Body of pancreas (tissue), 4 donors: ENCODE measurements at regions not wholly inside any gene's neighbourhood (a gene's known extent, or its start where the extent isn't known, plus 50 kb on each side); places are given as distances from the start of the nearest gene placed in this dataset.
"Not testable (repeated sequence)": the region's sequence is repeated elsewhere in the genome, so short reads cannot be mapped to it uniquely, and the experiment has no call there.

Experiments
- ATAC-seq: fragments of 150-250 bp; one replicate; pipeline ENCODE4 v1.9.1; 2016
- DNase-seq, 4 donors: peaks; one replicate each; pipeline ENCODE4 v3.0.0-alpha.2; 2019
- H3K27ac ChIP-seq, 4 donors: fragments of 200-600 bp; sonication (generic); 1 replicate in 3 of 4; 2 replicates in 1 of 4; pipeline versions ENCODE4 v1.5.1 to v1.6.1; 2016 to 2019; ENCODE audit warnings: mild to moderate bottlenecking in 1 of 4, mixed read lengths in 1 of 4, moderate library complexity in 1 of 4
- H3K27me3 ChIP-seq, 2 donors: fragments of 200-600 bp; sonication (generic); one replicate each; pipeline ENCODE4 v1.6.0; 2016; ENCODE audit warnings: mild to moderate bottlenecking in 1 of 2
- H3K36me3 ChIP-seq, 2 donors: fragments of 200-600 bp; sonication (generic); replicated peaks in 1 of 2; 2 replicates each; pipeline ENCODE4 v1.5.1; 2016; ENCODE audit warnings: low read depth in 2 of 2; ENCODE audit not compliant: insufficient read depth in 1 of 2
- H3K4me1 ChIP-seq: fragments of 200-600 bp; sonication (generic); one replicate; pipeline ENCODE4 v1.6.0; 2016
- H3K4me3 ChIP-seq, 2 donors: fragments of 200-600 bp; sonication (generic); 1 replicate in 1 of 2; 2 replicates in 1 of 2; pipeline ENCODE4 v1.5.1; 2016 to 2019
- H3K9me3 ChIP-seq, 3 donors: fragments of 200-600 bp; sonication (generic); 1 replicate in 2 of 3; 2 replicates in 1 of 3; pipeline ENCODE4 v1.5.1; 2016
- CTCF ChIP-seq, 7 experiments: fragments of 450-650 bp in 4 of 7; fragments of 200-600 bp in 3 of 7; sonication (generic) in 3 of 7; IDR thresholded peaks; one replicate each; pipeline ENCODE4 v1.5.1; 2016 to 2019; ENCODE audit warnings: antibody characterized with exemption in 7 of 7
- POLR2A ChIP-seq, 3 donors: fragments of 450-650 bp; IDR thresholded peaks; one replicate each; pipeline ENCODE4 v1.6.1; 2016; ENCODE audit warnings: antibody characterized with exemption in 3 of 3, mild to moderate bottlenecking in 2 of 3
- WGBS, 2 donors: methylation state at CpG; one replicate each; pipeline ENCODE4 v1.1.5; 2017; 5-methylcytosine and 5-hydroxymethylcytosine counted together
- intact Hi-C: fragments of 100-400 bp; cut with DNase I; formaldehyde crosslinking; loops from one replicate; pipeline ENCODE4 v1.15.1; 2023

GRCh38 chr17:28255616-28256015, 63.4 kb upstream of the TMEM97 start:
- TF ChIP-seq CTCF (IDR thresholded peaks at IDR 0.05) (no peak), POLR2A (IDR thresholded peaks at IDR 0.05) (no peak)
- no peak overlapping the region for H3K4me3 ChIP-seq
- H3K9me3 ChIP-seq = no peaks in the 10 kb centered on the region
- WGBS, 2 donors = 62 to 73% methylated on average over 3 to 4 of the region's 4 CpGs
- peaks cover 25% of the 10 kb centered on the region for H3K4me1 ChIP-seq
- no peaks in the 10 kb centered on the region for H3K36me3 ChIP-seq
- ATAC-seq (no peak), DNase-seq (no peak)
- intact Hi-C loops = no loop called here
- H3K27me3 ChIP-seq = no peaks in the 10 kb centered on the region
- H3K27ac ChIP-seq = no peak overlapping the region

- no peak overlapping the region for H3K4me3 ChIP-seq
- no peak for DNase-seq
- intact Hi-C loops = no loop called here
- no peaks in the 10 kb centered on the region for H3K27me3 ChIP-seq
- H3K27ac ChIP-seq = no peak overlapping the region
- ATAC-seq = no peak
- 84 to 90% methylated on average over 8 to 14 of the region's 14 CpGs for WGBS, 2 donors
- peaks cover 23% of the 10 kb centered on the region for H3K4me1 ChIP-seq
- no peaks in the 10 kb centered on the region for H3K9me3 ChIP-seq
- TF ChIP-seq POLR2A (IDR thresholded peaks at IDR 0.05) (no peak), CTCF (IDR thresholded peaks at IDR 0.05) (no peak)
- no peaks in the 10 kb centered on the region for H3K36me3 ChIP-seq
These were observed 62.6 kb upstream of the TMEM97 start for GRCh38 chr17:28256370-28256769.

- Histone ChIP-seq H3K9me3 (no peaks in the 10 kb centered on the region), H3K36me3 (no peaks in the 10 kb centered on the region), H3K27ac (no peak overlapping the region), H3K4me3 (no peak overlapping the region), H3K4me1 (peaks cover 18% of the 10 kb centered on the region), H3K27me3 (no peaks in the 10 kb centered on the region)
- TF ChIP-seq POLR2A (IDR thresholded peaks at IDR 0.05) = no peak
- TF ChIP-seq CTCF (IDR thresholded peaks at IDR 0.05) = no peak
- WGBS, 2 donors = 83 to 91% methylated on average over 7 of the region's 7 CpGs
- intact Hi-C loops = no loop called here
- DNase-seq (no peak), ATAC-seq (no peak)
These were observed 62.1 kb upstream of the TMEM97 start for GRCh38 chr17:28256881-28257280.

GRCh38 chr17:28258347-28258887, 60.6 kb upstream of the TMEM97 start:
- H3K27ac ChIP-seq = peak overlapping the region; percentile 1 to 50 (median 15)
- H3K9me3 ChIP-seq = no peaks in the 10 kb centered on the region
- WGBS, 2 donors = 17 to 24% methylated on average over 1 to 5 of the region's 5 CpGs
- peaks cover 15% of the 10 kb centered on the region for H3K4me1 ChIP-seq
- ATAC-seq (peak; percentile 91), DNase-seq (peak; percentile 52 to 79 (median 73))
- no peaks in the 10 kb centered on the region for H3K36me3 ChIP-seq
- no peaks in the 10 kb centered on the region for H3K27me3 ChIP-seq
- intact Hi-C loops = no loop called here
- TF ChIP-seq POLR2A (IDR thresholded peaks at IDR 0.05) (no peak), CTCF (IDR thresholded peaks at IDR 0.05) (no peak)
- no peak overlapping the region for H3K4me3 ChIP-seq

- ATAC-seq (no peak), DNase-seq (no peak)
- H3K27ac ChIP-seq = no peak overlapping the region
- no peaks in the 10 kb centered on the region for H3K9me3 ChIP-seq
- TF ChIP-seq POLR2A (IDR thresholded peaks at IDR 0.05) (no peak), CTCF (IDR thresholded peaks at IDR 0.05) (no peak)
- H3K36me3 ChIP-seq = no peaks in the 10 kb centered on the region
- no peak overlapping the region for H3K4me3 ChIP-seq
- peaks cover 15% of the 10 kb centered on the region for H3K4me1 ChIP-seq
- intact Hi-C loops = no loop called here
- WGBS, 2 donors = 67 to 94% methylated on average over 2 of the region's 2 CpGs
- no peaks in the 10 kb centered on the region for H3K27me3 ChIP-seq
These were observed 57.8 kb upstream of the TMEM97 start for GRCh38 chr17:28261219-28261618.

GRCh38 chr17:28262123-28262745, 56.8 kb upstream of the TMEM97 start:
- H3K9me3 ChIP-seq, H3K27ac ChIP-seq, ATAC-seq, H3K27me3 ChIP-seq, H3K4me3 ChIP-seq, H3K36me3 ChIP-seq, intact Hi-C loops, DNase-seq: not testable (repeated sequence)
- peaks cover 15% of the 10 kb centered on the region for H3K4me1 ChIP-seq
- 90 to 93% methylated on average over 10 of the region's 10 CpGs for WGBS, 2 donors

- H3K27me3 ChIP-seq, intact Hi-C loops, DNase-seq, H3K4me1 ChIP-seq, H3K36me3 ChIP-seq, H3K27ac ChIP-seq, ATAC-seq, H3K9me3 ChIP-seq, H3K4me3 ChIP-seq: not testable (repeated sequence)
- 64 to 67% methylated on average over 5 of the region's 5 CpGs for WGBS, 2 donors
These were observed 54.0 kb upstream of the TMEM97 start for GRCh38 chr17:28264902-28265548.
